ENCODE measurements at regions not wholly inside any gene's neighbourhood (a gene's known extent, or its start where the extent isn't known, plus 50 kb on each side); places are given as distances from the start of the nearest gene placed in this dataset.

DNA sequence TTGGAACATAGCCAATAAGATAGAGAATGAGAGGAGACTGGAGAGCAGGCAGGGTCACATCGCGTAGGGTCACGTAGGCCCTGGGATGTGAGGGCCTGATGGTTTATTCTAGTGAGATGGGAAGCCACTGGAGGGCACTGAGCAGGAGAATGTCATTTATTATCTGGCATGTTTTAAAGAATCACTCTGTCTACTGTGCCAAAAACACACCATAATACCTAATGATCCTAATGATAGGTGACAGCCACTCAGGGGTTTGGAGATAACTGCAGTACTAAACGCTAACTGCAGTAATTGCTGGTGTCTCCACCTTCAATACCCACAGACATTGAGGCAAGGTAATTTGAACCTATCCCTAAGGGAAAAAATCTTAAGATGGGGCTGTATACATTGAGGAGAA is 185.4 kb downstream of the TTLL7 start:
- no peak for DNase-seq (ENCODE audit: low read depth)

DNA sequence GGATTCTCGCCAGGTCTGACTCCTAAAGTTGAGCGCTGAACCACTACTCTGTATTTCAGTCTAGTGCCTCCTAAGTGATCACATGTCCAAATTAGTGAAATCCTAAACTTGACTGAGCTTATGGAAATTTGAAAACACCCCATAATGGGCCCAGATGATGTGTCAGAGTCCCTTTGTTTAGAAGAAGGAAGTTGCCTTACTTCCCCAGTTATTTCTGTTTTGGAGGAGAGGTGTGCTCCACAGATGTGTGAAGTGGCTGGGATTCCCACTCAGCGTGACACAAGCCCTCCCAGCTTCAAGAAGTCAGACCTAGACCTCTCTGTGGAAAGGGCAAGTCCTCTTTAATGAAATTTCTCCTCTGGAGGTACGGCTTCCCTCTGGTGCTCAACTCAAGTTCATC is 188.8 kb downstream of the TTLL7 start:
- no peak for DNase-seq (ENCODE audit: low read depth)

DNA sequence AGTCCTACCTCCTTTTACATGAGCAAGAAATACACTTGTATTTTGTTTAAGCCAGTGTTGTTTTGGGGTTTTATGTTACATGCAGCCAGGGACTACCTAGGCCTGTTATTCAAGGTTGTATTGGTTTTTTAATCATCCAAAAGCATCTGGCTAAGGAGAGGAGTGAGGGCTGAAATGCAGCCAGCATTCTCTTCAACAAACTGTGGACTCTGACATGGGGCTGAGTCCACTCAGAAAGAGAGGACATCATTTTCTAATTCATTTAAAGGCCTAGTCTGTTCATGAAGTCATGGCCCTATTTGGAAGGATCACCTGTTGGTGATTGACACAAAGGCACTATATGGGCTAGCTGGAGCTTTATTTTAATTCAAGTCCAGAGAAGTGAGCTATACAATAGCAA is 190.4 kb downstream of the TTLL7 start:
- DNase-seq (ENCODE audit: low read depth) = no peak

DNA sequence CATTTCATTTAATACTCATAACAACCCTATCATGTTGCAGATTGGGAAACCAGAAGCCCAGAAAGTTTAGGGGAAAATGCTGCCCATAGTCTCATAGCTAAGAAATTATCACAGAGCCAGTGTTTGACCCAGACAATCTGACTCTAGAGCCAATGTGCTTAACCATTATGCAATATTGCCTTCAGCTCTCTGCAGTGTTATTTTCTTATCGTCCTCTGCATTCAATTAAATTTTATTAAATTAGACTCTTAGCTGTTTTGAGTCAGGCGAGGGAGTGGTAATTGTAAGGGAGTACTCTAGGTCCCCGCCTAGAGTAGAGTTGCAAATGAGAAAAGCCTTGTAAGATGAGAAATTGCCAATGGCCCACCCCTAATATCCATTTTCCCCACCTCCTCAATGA is 191.1 kb downstream of the TTLL7 start:
- no peak for DNase-seq (ENCODE audit: low read depth)

DNA sequence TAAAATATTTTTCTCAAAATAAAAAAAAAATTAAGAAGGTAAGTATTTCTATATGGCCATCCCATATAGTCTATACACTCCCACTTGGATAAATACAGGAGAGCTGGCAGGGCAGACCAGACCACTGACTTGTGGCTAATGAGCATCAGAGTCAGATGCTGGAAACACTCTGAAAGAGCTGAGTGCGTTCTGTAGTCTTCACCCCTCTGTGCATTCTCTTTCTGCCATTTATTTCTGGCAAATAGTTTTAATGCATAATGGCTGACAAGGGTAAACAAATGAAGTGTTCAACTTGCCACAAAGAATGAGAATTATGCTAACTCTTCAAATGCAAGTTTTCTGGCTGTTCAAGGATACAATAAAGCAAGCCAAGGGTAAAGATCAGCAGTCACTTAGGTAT is 191.7 kb downstream of the TTLL7 start:
- no peak for DNase-seq (ENCODE audit: low read depth)

DNA sequence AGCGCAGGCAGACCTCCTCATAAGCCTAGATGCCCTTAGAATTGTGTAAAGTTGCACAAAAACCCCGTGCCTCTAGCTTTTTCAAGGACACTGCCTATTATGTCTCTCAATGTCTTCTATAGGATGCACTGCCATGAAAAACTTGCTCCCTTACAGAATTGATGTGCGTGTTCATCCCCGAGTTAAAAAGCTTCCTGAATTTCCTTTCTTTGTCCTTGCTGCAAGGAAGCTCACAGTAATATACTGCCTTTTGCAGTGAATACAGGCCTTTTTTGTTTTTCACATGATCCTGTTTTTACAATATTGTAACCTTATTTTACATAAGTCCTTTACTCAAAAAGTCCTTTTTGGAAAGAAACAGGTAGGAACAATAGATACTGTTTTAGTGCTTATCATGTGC is 193.0 kb downstream of the TTLL7 start:
- no peak for DNase-seq (ENCODE audit: low read depth)

DNA sequence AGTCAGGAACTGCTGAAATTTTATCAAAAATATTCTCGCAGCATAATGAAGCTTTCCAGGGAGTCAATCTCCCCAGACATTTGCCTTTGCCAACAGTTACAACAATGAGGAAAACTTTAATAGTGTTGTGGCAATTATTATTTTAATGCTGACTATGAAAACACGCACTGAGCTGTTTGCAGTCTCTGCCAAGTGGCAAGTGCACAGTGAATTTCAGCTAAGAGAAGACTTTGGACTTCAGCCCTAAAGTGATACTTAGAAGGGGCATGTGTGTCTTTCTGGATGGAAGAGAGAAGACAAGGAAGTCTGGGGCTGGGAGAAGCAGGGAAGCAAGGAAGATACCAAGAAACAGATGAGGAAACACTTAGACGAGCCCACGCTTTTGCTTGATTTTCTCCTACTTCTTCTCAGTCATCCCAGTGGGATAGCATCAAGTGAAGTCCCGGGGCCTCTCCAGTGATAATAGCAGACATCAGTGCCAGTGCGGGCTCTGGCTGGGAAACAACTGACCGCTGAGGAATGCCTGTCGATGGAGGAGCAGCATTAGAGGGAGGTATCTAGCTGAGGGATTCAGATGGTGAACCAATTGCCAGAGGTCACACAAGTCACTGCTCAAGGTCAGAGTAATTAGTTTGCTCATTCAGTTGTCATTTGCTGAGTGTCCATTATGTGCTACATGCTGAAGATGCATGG is 196.3 kb downstream of the TTLL7 start:
- DNase-seq (ENCODE audit: low read depth) = no peak

DNA sequence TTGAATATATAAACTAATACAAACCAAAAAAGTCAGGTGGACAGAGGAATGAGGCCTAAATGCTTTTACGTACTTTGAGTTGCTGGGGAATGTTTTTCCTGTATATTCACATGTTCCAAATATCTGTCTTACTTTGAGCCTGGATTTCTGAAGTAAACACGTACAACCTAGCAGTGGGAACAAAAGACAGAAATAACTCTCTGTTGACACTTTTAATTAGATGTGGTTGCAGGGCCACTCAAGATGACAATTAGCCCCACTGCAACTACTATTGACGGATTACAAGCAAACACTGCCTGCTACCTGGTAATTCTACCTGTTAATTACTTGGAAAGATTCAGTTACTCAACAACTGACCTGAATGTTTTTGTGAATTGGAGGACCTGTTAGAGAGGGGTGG is 196.9 kb downstream of the TTLL7 start:
- no peak for DNase-seq (ENCODE audit: low read depth)

DNA sequence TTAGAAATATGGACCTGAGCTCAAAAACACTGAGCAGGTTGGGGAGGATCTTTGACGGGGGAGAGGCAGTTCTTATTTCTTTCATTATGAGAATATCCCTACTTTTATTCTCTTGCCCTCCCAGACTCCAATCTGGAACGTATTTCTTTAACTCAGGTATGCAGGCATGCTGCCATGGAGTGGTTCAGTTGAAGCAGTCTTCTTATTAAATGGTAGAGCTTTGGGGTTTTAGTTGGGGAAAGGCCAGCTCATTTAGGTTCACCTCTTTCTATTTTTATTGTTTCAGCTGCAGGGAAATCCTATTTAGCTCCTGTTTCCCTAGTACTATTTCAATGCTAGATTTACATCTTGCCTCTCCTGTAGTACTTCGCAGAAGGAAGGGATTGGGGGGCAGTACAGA is 198.9 kb downstream of the TTLL7 start:
- no peak for DNase-seq (ENCODE audit: low read depth)

DNA sequence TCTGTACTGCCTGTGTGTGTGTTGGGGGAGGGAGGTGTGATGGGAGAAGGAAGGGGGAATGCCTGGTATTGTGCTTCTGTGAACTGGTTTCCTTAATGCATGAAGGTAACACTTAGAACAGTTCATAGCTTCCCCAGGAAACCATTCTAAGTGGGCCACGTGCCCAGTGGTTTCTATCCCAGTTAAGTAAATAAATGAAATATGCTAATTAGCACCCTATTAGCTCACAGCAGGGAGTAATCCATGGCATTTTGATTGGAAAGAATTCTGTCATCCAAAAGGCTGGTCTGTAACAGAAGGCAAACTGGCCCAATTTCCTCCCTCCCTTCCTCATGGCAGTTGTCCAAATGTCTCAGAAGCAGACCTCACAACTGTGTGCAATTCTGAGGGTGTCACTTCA is 199.3 kb downstream of the TTLL7 start:
- no peak for DNase-seq (ENCODE audit: low read depth)

DNA sequence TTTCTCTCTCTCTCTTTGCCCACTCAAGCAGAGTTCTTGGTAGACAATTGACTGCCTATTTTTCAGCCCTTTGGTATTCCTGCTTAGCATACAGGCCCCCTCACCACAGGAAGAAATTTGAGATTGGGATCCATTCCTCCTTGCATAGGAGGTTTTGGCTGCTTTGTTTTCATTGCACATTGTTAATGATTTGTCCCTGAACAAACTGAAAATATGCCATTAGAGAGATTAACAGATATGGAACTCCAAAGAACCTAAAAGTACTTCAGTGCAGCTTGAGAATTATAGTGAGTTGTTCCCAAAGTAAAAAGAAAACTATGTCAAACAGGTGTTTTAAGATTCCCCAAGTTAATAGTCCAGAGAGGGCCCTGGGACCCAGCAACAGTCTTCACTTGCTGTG is 200.0 kb downstream of the TTLL7 start:
- DNase-seq (ENCODE audit: low read depth) = no peak

DNA sequence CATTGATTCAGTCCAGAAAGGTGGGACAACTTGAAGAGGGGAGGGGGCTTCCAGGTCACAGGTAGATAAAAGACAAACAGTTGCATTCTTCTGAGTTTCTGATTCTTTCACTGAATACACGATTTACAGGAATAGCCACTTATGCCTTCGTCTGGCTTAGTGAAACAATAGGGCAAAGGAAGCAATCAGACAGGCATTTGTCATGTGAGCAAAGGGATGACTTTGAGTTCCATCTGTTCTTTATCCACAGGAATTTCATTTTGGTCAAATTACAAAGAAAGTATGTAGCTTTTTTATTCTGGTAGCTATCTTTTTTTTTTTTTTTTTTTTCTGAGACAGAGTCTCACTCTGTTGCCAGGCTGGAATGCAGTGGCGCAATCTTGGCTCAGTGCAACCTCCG is 202.5 kb downstream of the TTLL7 start:
- DNase-seq (ENCODE audit: low read depth) = no peak

DNA sequence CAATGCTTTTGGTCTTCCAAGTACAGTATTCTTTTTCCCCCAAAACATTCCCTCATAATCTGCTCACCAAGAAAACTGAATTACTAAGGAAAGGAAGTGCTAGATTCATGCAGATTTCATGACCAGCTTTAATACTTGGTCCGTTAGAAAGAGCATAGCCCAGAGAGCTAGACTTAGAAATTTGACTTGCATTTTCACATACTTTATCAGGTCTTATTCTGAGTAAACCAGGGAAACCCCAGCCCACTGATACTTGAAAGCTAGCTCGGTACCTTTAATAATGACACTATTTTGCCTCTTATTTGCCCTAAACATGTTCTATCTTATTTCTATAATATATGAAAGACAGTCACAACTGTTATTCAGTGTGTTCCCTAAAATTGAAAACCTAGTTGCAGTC is 204.5 kb downstream of the TTLL7 start:
- DNase-seq (ENCODE audit: low read depth) = no peak

DNA sequence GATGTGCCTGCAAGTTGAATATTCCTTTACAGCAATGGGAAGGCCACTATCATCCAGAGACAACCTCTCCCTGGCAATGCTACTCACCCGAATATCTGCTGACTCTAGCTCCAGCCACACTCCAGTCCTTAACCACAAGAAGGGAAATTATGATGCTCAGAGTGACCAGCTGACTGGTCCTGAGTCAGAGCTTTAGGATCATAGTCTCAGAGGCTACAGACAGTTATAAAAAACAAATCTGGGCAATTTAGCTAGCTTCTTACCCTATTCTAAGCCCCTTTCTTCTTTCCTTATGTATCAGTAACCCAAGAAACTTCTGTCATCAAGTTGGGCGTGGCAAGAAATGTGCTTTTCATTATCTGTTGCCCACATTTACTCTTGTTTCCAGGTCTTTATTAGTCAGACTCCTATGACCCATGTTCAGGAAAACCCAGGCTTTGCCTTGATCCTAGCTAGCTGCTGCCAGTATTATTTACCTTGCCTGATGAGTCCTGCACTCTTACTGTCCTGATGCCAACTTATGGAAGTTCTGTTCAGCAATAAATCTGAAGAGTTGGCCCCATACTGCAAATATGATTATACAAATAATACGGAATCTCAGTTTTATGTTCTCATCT is 207.0 kb downstream of the TTLL7 start:
- no peak for DNase-seq (ENCODE audit: low read depth)

DNA sequence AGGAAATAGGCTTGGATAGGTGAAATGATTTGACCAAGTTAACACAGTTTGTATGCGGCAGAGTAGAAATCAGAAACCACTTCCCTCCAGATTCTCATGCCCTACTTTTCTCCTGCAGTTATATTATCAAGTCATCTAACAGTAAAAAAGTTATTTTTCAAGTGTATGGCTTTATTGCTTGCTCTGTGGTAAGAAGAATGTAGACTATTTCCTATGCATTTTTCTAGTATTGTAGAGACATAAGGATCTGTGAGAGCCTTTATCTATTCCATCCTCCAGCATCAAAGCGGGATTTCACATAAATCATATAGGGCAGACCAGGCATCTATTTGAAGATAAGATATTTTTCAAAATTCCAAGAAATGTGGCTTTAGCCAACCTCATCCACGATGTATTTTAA is 208.5 kb downstream of the TTLL7 start:
- no peak for DNase-seq (ENCODE audit: low read depth)

DNA sequence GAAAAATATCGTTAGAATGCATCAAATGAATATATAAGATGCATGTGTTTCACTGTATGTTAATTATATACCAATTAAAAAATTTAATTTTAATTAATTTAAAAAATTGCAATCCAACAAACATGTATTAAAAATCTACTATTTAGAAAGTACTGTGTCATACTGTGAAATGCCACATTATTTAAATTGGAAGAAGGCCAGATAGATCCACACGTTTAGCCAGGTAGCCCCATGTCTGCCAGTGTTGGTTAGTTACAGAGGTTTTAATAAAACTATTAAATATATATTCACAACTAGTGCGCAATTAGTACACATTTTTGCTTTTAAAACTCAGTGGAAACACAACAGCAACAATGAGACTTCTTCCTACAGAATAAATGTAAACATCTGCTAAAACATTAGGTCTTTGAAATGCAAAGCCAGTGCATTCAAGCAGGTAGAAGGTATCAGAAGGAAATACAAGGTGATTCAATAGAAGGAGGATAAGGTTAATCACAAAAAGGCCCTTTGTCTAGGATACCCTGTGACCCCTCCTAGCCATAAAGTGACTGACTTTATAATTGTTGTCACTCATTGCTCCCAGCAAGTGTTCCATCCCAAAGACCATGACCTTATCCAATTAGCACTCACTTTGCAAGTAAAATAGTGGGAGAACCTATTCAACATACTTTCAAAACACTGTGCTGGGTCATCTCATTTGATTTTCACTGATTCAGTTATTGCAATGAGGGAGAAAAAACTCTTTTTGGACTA is 211.5 kb downstream of the TTLL7 start:
- DNase-seq (ENCODE audit: low read depth) = no peak

DNA sequence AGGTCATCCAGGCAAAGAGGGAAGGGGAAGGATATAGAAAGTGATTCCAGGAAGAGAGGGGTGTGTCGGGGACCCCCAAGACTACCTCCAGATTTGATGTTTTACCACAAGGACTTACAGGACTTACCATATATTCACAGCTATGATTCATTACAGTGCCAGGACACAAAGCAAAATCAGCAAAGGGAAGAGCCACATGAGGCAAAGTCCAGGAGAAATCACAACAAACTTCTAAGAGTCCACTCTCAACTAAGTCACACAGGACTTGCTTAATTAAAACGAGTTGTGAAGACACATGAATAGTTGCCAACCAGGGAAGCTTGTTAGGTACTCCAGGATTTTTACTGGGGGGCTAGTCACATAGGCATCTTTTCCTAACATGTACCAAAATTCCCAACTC is 217.3 kb downstream of the TTLL7 start:
- DNase-seq (ENCODE audit: low read depth) = no peak

DNA sequence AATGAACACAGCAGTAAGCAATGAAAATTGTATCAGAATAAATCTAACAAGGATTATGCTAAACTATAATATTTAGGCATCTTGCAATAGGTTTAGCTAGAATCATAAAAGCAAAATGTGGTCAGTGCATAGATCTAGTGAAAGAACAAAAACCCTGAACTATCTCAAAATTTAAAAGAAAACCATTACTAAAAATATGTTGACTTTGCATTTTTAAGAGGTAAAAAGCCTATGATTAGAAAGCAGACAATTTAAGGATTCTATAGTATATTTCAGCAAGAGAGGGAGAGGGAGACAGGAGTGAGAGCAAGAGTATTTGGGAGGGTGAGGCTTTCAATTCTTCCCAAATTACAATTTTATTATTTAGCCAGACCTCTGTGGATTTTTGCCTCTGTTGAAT is 219.4 kb downstream of the TTLL7 start:
- no peak for DNase-seq (ENCODE audit: low read depth)

DNA sequence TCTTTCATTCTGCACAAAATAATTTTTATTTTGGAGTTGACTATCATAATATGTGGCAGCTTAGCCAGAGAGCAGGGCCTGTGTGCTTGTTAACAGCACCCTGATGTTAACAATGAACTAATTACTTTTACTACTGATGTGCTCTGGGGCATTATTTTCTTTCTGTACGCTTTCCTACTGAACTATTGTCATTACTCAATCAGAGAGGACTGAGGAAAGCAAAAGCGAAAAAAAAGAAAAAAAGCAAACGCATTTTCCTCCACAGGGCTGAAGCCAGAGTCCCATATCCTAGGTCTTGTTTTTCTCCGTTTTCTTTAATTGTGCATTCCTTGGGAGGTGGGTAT is 221.2 kb downstream of the TTLL7 start:
- DNase-seq (ENCODE audit: low read depth) = no peak

DNA sequence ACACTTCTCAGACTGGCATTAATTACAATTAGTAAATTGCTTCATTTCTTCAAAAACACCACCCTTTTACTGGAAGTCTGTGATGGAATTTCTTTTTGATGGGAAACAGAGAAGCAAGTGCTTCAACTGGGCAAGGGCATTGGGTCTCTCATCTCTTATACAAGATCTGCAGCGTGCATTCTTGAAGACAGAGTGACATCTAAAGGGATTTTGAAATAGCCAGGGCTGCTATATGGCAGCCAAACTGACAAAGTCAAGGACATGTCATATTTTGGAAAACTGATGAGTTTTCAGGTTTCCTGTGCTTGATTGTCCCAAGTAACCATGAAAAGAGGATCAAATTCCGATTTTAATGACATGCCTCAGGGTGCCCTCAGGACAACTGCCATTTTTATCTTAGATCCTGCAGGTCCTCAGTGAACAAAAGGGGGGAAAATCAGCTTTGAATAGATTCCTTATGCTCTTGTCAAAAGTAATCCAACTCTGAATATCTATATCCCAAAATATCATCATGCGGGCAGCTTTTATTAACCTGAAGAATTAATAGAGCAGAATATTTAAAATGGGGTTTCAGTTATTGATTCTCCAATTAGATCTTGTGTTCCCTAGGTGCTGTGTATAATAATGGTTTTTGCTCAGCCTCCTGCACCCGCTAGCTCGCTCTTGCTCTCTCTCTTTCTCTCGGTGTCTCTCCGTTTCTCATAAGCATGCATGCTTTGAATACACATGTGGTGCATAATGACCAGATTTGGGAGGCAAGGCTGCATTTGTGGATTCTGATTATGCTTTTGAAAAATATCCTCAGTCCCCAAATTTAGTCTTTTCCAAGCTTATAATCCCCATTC is 221.8 kb downstream of the TTLL7 start:
- DNase-seq (ENCODE audit: low read depth) = no peak

DNA sequence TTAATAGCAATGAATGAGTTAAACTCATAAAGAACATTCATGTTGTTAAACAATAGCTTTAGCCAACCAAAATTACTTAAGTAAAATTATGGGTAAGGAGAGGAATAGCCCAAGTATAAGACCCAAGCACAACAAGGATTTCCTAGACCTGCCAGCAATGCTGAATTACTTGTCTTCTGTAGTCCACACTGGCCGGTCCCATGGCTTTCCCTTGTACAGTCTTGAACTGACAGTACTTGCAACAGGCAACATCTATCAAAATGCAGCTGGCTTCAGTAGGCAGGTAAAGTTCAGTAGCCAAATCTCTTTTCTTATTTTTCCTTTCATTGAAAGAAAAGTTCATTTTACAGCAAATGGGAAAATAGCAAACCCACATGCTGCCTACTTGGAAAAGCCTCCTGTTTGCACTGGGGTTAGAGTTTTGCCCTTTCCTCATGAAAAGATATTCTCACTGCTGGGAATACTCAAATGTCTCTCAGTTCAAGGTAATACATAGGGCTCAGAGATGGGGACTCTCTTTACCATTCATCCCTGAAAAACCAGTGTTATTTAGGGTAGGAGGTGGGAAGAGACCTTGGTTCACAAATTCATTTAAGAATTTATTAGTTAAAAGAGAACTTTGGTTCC is 222.8 kb downstream of the TTLL7 start:
- no peak for DNase-seq (ENCODE audit: low read depth)

DNA sequence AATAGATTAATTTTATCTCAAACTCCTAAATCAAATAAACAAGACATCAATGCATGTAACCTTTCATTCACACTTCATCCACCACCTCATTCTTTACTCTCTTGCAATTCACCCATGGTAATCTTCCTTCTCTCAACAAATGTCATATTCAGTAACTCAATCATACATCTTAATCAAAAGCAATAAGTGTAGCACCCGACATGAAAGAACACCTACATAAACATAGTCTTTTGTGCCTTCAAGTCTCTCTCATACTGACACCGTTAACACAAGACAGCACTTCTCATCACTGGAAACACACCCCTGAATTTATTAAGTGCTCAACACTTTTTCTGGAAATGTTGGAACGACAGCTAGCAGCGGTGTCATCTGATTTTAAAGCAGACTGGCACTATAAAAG is 225.9 kb downstream of the TTLL7 start:
- no peak for DNase-seq (ENCODE audit: low read depth)

Measured in RPMI7951 (cell line).